K562 (cell line): ENCODE measurements at regions not wholly inside any gene's neighbourhood (a gene's known extent, or its start where the extent isn't known, plus 50 kb on each side); places are given as distances from the start of the nearest gene placed in this dataset.

Experiments
- ATAC-seq: fragments of 200-7000 bp; cut with Tn5 transposase; 3 replicates; pipeline ENCODE4 v1.9.1; 2020; ENCODE audit warnings: moderate library complexity
- BruUV-seq: library from RNA; stranded (reverse); fragments of 400-500 nt; replicated peaks from 2 replicates; lab custom pipeline; 2021; lab: Mats Ljungman, UMichigan
- CTCF ChIA-PET: fragments of 300-600 bp; formaldehyde crosslinking; extraction: SDS; loops from one replicate; lab custom pipeline; 2021; ENCODE audit warnings: low intra/inter-chr PET ratio; lab: Yijun Ruan, JAX
- POLR2A ChIA-PET: fragments of 300-600, 350-650 bp; sonication (Branson Sonifier 250); formaldehyde crosslinking; extraction: SDS; loops from one replicate; lab custom pipeline; 2021; ENCODE audit warnings: antibody characterized with exemption, inconsistent platforms; lab: Yijun Ruan, JAX
- DNase-seq, 4 experiments: peaks; one replicate each; pipeline versions ENCODE4 v3.0.0 to v3.0.0-alpha.2; 2011 to 2018; ENCODE audit warnings: low spot score in 3 of 4, mixed read lengths in 3 of 4; ENCODE audit errors: extremely low read depth in 1 of 4
- FAIRE-seq: peaks from 2 replicates; lab custom pipeline; 2011; peaks lifted over from hg19 to GRCh38; lab: Jason Lieb, UNC
- H2AFZ ChIP-seq: 2 replicates; pipeline ENCODE4 v1.6.0; 2011; ENCODE audit warnings: low read depth, low read length, control low read depth, inconsistent platforms
- H3K27ac ChIP-seq: fragments of 200-600 bp; 3 replicates; pipeline ENCODE4 v1.8.0; 2011; ENCODE audit warnings: low read depth, mild to moderate bottlenecking, control low read depth, inconsistent platforms, low read length, moderate library complexity, mixed read lengths; ENCODE audit errors: extremely low read depth
- H3K27me3 ChIP-seq, 2 experiments: fragments of 300-600 bp in 1 of 2; 2 replicates in 1 of 2; 3 replicates in 1 of 2; pipeline versions ENCODE4 v1.6.0 to v1.8.0; 2011; ENCODE audit warnings: inconsistent platforms in 2 of 2, low read length in 2 of 2, mild to moderate bottlenecking in 1 of 2, mixed read lengths in 1 of 2, moderate library complexity in 1 of 2; ENCODE audit not compliant: control insufficient read depth in 2 of 2, insufficient read depth in 2 of 2
- H3K36me3 ChIP-seq: fragments of 300-600 bp; 3 replicates; pipeline ENCODE4 v1.8.0; 2011; ENCODE audit warnings: mild to moderate bottlenecking, low read length, inconsistent platforms; ENCODE audit not compliant: control insufficient read depth, insufficient read depth
- H3K4me1 ChIP-seq, 2 experiments: fragments of 200-600 bp in 1 of 2; replicated peaks in 1 of 2; 2 replicates in 1 of 2; 3 replicates in 1 of 2; pipeline versions ENCODE4 v1.5.1 to v1.8.0; 2011; ENCODE audit warnings: inconsistent platforms in 2 of 2, low read length in 2 of 2, mild to moderate bottlenecking in 1 of 2, mixed read lengths in 1 of 2, moderate library complexity in 1 of 2; ENCODE audit not compliant: control insufficient read depth in 2 of 2, insufficient read depth in 2 of 2
- H3K4me2 ChIP-seq: 2 replicates; pipeline ENCODE4 v1.6.1; 2011; ENCODE audit warnings: low read length, control low read depth, inconsistent platforms, mixed read lengths; ENCODE audit not compliant: insufficient read depth
- H3K4me3 ChIP-seq: fragments of 200-600 bp; sonication (generic), shearing (Covaris generic); 2 replicates; pipeline ENCODE4 v1.5.1; 2016; ENCODE audit warnings: control low read depth, inconsistent platforms
- H3K79me2 ChIP-seq: fragments of 200-600 bp; 3 replicates; pipeline ENCODE4 v1.8.0; 2011; ENCODE audit warnings: low read length, inconsistent platforms; ENCODE audit not compliant: control insufficient read depth, insufficient read depth
- H3K9ac ChIP-seq, 2 experiments: 2 replicates each; pipeline versions ENCODE4 v1.6.0 to v1.6.1; 2011; ENCODE audit warnings: low read depth in 2 of 2, low read length in 2 of 2, control low read depth in 1 of 2, inconsistent platforms in 1 of 2, mild to moderate bottlenecking in 1 of 2, mixed read lengths in 1 of 2; ENCODE audit not compliant: insufficient read depth in 1 of 2
- H3K9me1 ChIP-seq: one replicate; pipeline ENCODE4 v1.6.0; 2011; ENCODE audit warnings: inconsistent platforms, mild to moderate bottlenecking, low read length, moderate library complexity; ENCODE audit not compliant: control insufficient read depth, insufficient read depth
- H3K9me3 ChIP-seq: replicated peaks from 2 replicates; pipeline ENCODE4 v1.5.1; 2011; ENCODE audit warnings: low read depth, low read length, inconsistent platforms; ENCODE audit not compliant: control insufficient read depth, insufficient read depth
- H4K20me1 ChIP-seq: replicated peaks from 2 replicates; pipeline ENCODE4 v1.6.1; 2011; ENCODE audit warnings: low read length, inconsistent platforms, mixed read lengths; ENCODE audit not compliant: control insufficient read depth, insufficient read depth
- CBX5 ChIP-seq: IDR thresholded peaks from 2 replicates; pipeline ENCODE4 v1.6.1; 2014; ENCODE audit warnings: low read depth, borderline replicate concordance
- CREB1 ChIP-seq, 2 experiments: sonication (generic) in 1 of 2; formaldehyde crosslinking in 1 of 2; IDR thresholded peaks; 2 replicates each; pipeline versions ENCODE4 v1.6.1 to v1.8.0; 2012 to 2022; ENCODE audit warnings: inconsistent platforms in 1 of 2, mild to moderate bottlenecking in 1 of 2, missing genetic modification reagents in 1 of 2, moderate library complexity in 1 of 2
- DACH1 ChIP-seq: fragments of 450-650 bp; IDR thresholded peaks from 2 replicates; pipeline ENCODE4 v1.6.1; 2018; ENCODE audit not compliant: partially characterized antibody
- GTF2F1 ChIP-seq: IDR thresholded peaks from 2 replicates; pipeline ENCODE4 v1.6.1; 2011; ENCODE audit warnings: low read depth, low read length, improper control_type of control experiment
- SIN3A ChIP-seq, 2 experiments: fragments of 150-350 bp in 1 of 2; IDR thresholded peaks; 2 replicates each; pipeline ENCODE4 v1.6.1; 2011 to 2016; ENCODE audit warnings: borderline replicate concordance in 2 of 2, low read depth in 2 of 2, low read length in 2 of 2, mild to moderate bottlenecking in 2 of 2, moderate library complexity in 2 of 2; ENCODE audit not compliant: control insufficient read depth in 1 of 2
- SMAD2 ChIP-seq: fragments of 150-350 bp; IDR thresholded peaks from 2 replicates; pipeline ENCODE4 v1.6.1; 2014; ENCODE audit warnings: low read depth, mild to moderate bottlenecking, low read length
- SMARCC2 ChIP-seq: fragments of 450-650 bp; IDR thresholded peaks from 2 replicates; pipeline ENCODE4 v1.6.1; 2017; ENCODE audit warnings: antibody characterized with exemption, moderate library complexity, mild to moderate bottlenecking, low read depth
- ZBTB8A ChIP-seq: fragments of 450-650 bp; IDR thresholded peaks from 2 replicates; pipeline ENCODE4 v1.6.1; 2018; ENCODE audit warnings: mild to moderate bottlenecking, moderate library complexity; ENCODE audit not compliant: partially characterized antibody
- WGBS: fragments of 100-300 bp; shearing (Covaris generic); methylation state at CpG from one replicate; pipeline ENCODE4 v1.1.6; 2016; ENCODE audit warnings: low coverage, mixed read lengths; ENCODE audit not compliant: insufficient coverage; ENCODE audit errors: missing lambda C conversion rate; 5-methylcytosine and 5-hydroxymethylcytosine counted together
- in situ Hi-C: fragments of 300-500 bp; cut with MboI; formaldehyde crosslinking; loops from 4 replicates; pipeline ENCODE4 v1.15.0; 2018; ENCODE audit warnings: inconsistent platforms, mixed read lengths
- intact Hi-C: fragments of 100-400 bp; cut with micrococcal nuclease; formaldehyde crosslinking; loops from 2 replicates; pipeline ENCODE4 v1.14.2; 2022
- TF ChIP-seq, protein P1 (sequence below): fragments of 450-650 bp; IDR thresholded peaks from 2 replicates; pipeline ENCODE4 v1.6.1; 2016; ENCODE audit warnings: antibody characterized with exemption

GRCh38 chr3:29143151-29143550 is 137.7 kb upstream of the RBMS3 start:
- ChIA-PET CTCF (no interaction called here), POLR2A (no interaction called here)
- Histone ChIP-seq H3K27me3 (no peaks in the 10 kb centered on the region), H3K27ac (no peak overlapping the region), H3K4me1 (no peaks in the 10 kb centered on the region), H3K4me3 (no peak overlapping the region), H4K20me1 (no peaks in the 10 kb centered on the region), H3K9me3 (0 out of 2 replicates have a peak, but pooled peaks cover 2% of the 10 kb centered on the region), H3K9me1 (no peaks in the 10 kb centered on the region), H2AFZ (no peak overlapping the region), H3K36me3 (no peaks in the 10 kb centered on the region), H3K4me2 (no peak overlapping the region), H3K79me2 (no peaks in the 10 kb centered on the region), H3K9ac (no peak overlapping the region)
- intact Hi-C loops, result no loop called here
- 0% methylated on average over 3 of the region's 3 CpGs for WGBS
- TF ChIP-seq, protein P1, sequence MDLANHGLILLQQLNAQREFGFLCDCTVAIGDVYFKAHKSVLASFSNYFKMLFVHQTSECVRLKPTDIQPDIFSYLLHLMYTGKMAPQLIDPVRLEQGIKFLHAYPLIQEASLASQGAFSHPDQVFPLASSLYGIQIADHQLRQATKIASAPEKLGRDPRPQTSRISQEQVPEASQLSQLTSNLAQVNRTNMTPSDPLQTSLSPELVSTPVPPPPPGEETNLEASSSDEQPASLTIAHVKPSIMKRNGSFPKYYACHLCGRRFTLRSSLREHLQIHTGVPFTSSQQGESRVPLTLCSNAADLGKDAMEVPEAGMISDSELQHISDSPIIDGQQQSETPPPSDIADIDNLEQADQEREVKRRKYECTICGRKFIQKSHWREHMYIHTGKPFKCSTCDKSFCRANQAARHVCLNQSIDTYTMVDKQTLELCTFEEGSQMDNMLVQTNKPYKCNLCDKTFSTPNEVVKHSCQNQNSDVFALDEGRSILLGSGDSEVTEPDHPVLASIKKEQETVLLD, result no peak
- no peak for FAIRE-seq
- DNase-seq, result no peak
- no peak for ATAC-seq
- BruUV-seq, result no TSS peak
- in situ Hi-C loops, result no loop called here

GRCh38 chr3:29144361-29144760 is 136.5 kb upstream of the RBMS3 start:
- in situ Hi-C loops, result no loop called here
- Histone ChIP-seq H3K36me3 (no peaks in the 10 kb centered on the region), H3K4me2 (no peak overlapping the region), H3K27ac (no peak overlapping the region), H4K20me1 (no peaks in the 10 kb centered on the region), H3K9me3 (peaks cover 2% of the 10 kb centered on the region; the same call in 1 of the 2 replicates), H3K9ac (no peak overlapping the region), H2AFZ (no peak overlapping the region), H3K4me1 (no peaks in the 10 kb centered on the region), H3K9me1 (no peaks in the 10 kb centered on the region), H3K4me3 (no peak overlapping the region), H3K79me2 (no peaks in the 10 kb centered on the region), H3K27me3 (no peaks in the 10 kb centered on the region)
- no peak for FAIRE-seq
- ChIA-PET POLR2A (no interaction called here), CTCF (no interaction called here)
- ATAC-seq, result no peak
- 0% methylated on average over 3 of the region's 3 CpGs for WGBS
- intact Hi-C loops, result no loop called here
- no peak for DNase-seq
- BruUV-seq, result no TSS peak
- TF ChIP-seq SMARCC2 (no peak), CBX5 (no peak), GTF2F1 (no peak), SMAD2 (no peak), DACH1 (no peak), SIN3A (IDR thresholded peaks at IDR 0.05; ENCODE audit: borderline replicate concordance in 2 of 2, control insufficient read depth in 1 of 2, low read depth in 2 of 2, low read length in 2 of 2) (no peak), ZBTB8A (no peak), CREB1 (IDR thresholded peaks at IDR 0.05) (no peak), CREB1 (CRISPR knock-in tag; IDR thresholded peaks at IDR 0.05) (no peak)
